KMS-11 (cell line): ENCODE measurements at regions not wholly inside any gene's neighbourhood (a gene's known extent, or its start where the extent isn't known, plus 50 kb on each side); places are given as distances from the start of the nearest gene placed in this dataset.
A peak's percentile ranks its signal among the peaks of the same experiment; 100 is the strongest.

Experiments used
- H2AFZ ChIP-seq: fragments of 200-600 bp; sonication (generic); 2 replicates; pipeline ENCODE4 v1.6.1; 2016; ENCODE audit warnings: antibody characterized with exemption, mixed run types, low read depth
- H3K27ac ChIP-seq: fragments of 200-600 bp; sonication (generic); 2 replicates; pipeline ENCODE4 v1.6.1; 2016; ENCODE audit warnings: mild to moderate bottlenecking, mixed run types
- H3K27me3 ChIP-seq: fragments of 200-600 bp; sonication (generic); 2 replicates; pipeline ENCODE4 v1.6.1; 2017; ENCODE audit warnings: mild to moderate bottlenecking, low read depth, mixed run types, moderate library complexity; ENCODE audit not compliant: insufficient read depth
- H3K36me3 ChIP-seq: fragments of 200-600 bp; sonication (generic); 2 replicates; pipeline ENCODE4 v1.6.1; 2017; ENCODE audit warnings: mild to moderate bottlenecking, mixed run types; ENCODE audit not compliant: insufficient read depth
- H3K4me1 ChIP-seq: fragments of 200-600 bp; sonication (generic); 2 replicates; pipeline ENCODE4 v1.6.1; 2016; ENCODE audit warnings: mild to moderate bottlenecking, low read depth, mixed run types; ENCODE audit not compliant: poor library complexity, severe bottlenecking
- H3K4me2 ChIP-seq: fragments of 200-600 bp; sonication (generic); 2 replicates; pipeline ENCODE4 v1.7.0; 2016; ENCODE audit warnings: mild to moderate bottlenecking, mixed run types
- H3K4me3 ChIP-seq: fragments of 200-600 bp; sonication (generic); IDR thresholded peaks from 2 replicates; pipeline ENCODE4 v1.6.1; 2017; ENCODE audit warnings: low read depth, low read length, mixed read lengths; ENCODE audit not compliant: insufficient read depth
- H3K79me2 ChIP-seq: fragments of 200-600 bp; sonication (generic); 2 replicates; pipeline ENCODE4 v1.6.1; 2016; ENCODE audit warnings: low read depth, mixed run types; ENCODE audit not compliant: insufficient read depth
- H3K9ac ChIP-seq: fragments of 200-600 bp; sonication (generic); 2 replicates; pipeline ENCODE4 v1.6.1; 2016; ENCODE audit warnings: mild to moderate bottlenecking, mixed run types
- H4K20me1 ChIP-seq: fragments of 200-600 bp; sonication (generic); 2 replicates; pipeline ENCODE4 v1.6.1; 2016; ENCODE audit warnings: mild to moderate bottlenecking, mixed run types; ENCODE audit not compliant: insufficient read depth
- TF ChIP-seq, protein P1 (sequence below): fragments of 200-600 bp; sonication (generic); conservative IDR thresholded peaks from 2 replicates; pipeline ENCODE4 v1.6.1; 2017; ENCODE audit warnings: low read depth, mild to moderate bottlenecking, antibody characterized with exemption, low read length, moderate library complexity, mixed read lengths

DNA sequence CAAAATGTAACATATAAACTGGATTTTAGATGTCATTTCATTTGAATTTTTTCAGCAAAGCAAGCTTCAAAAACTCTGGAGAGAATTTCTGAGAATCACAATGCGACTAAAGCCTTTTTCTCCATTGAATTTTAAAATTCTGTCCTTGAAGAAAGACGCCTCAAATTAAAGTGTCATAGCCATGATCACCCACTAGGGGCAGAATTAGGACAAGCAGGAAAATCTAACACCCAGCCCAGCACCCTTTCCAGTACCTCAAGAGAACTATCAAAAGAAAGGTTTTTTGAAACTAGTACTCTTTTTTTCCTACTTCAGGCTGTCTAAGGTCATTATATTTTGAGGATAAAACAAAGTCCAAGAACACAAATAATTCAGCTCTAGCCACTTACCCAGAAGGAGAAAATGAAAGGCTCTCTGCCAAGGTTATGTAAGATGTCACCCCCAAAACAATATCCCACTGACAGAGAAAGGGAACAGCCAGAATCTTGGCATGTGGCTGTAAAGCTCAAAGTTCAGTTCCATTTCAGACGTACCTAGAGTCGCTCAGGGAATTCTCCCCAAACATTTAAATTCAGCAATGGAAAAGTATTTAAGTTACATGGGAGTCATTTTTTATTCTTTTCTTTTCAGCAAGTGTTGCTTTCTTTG lies 299.4 kb downstream of the SNX13 start:
- peaks cover 24% of the 10 kb centered on the region for H3K4me1 ChIP-seq
- no peak overlapping the region for H3K9ac ChIP-seq
- H2AFZ ChIP-seq, result no peak overlapping the region
- H3K27me3 ChIP-seq, result no peaks in the 10 kb centered on the region
- H4K20me1 ChIP-seq, result no peaks in the 10 kb centered on the region
- H3K27ac ChIP-seq, result no peak overlapping the region
- H3K36me3 ChIP-seq, result no peaks in the 10 kb centered on the region
- no peak overlapping the region for H3K4me2 ChIP-seq
- no peak overlapping the region for H3K4me3 ChIP-seq
- no peaks in the 10 kb centered on the region for H3K79me2 ChIP-seq
- TF ChIP-seq, protein P1, sequence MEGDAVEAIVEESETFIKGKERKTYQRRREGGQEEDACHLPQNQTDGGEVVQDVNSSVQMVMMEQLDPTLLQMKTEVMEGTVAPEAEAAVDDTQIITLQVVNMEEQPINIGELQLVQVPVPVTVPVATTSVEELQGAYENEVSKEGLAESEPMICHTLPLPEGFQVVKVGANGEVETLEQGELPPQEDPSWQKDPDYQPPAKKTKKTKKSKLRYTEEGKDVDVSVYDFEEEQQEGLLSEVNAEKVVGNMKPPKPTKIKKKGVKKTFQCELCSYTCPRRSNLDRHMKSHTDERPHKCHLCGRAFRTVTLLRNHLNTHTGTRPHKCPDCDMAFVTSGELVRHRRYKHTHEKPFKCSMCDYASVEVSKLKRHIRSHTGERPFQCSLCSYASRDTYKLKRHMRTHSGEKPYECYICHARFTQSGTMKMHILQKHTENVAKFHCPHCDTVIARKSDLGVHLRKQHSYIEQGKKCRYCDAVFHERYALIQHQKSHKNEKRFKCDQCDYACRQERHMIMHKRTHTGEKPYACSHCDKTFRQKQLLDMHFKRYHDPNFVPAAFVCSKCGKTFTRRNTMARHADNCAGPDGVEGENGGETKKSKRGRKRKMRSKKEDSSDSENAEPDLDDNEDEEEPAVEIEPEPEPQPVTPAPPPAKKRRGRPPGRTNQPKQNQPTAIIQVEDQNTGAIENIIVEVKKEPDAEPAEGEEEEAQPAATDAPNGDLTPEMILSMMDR, result peak; percentile 81

DNA sequence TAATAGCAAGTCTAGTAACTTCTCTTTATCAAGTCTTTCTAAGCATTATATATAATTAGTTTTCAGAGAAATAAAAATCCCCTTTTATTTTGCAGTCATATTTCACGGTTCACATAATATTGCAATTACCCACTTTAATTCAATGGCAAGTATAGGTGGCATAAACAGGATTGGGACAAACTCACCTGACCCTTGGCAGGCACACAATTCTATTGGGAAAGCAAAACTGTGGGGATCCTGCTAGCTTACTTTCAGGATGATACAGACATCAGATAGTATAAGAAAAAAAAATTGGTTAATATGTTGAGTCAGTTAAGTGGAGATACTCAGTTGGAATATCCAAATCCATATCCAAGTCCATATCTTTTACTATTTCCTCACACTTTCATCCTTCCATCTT lies 294.8 kb downstream of the SNX13 start:
- no peak overlapping the region for H3K4me3 ChIP-seq
- no peaks in the 10 kb centered on the region; the same call in 1 of the 2 replicates for H3K27me3 ChIP-seq
- H4K20me1 ChIP-seq, result no peaks in the 10 kb centered on the region
- no peak overlapping the region for H3K9ac ChIP-seq
- no peak overlapping the region for H3K4me2 ChIP-seq
- H3K27ac ChIP-seq, result no peak overlapping the region
- TF ChIP-seq, protein P1, result no peak
- H3K36me3 ChIP-seq, result no peaks in the 10 kb centered on the region
- no peak overlapping the region for H2AFZ ChIP-seq
- H3K4me1 ChIP-seq, result peaks cover 8% of the 10 kb centered on the region
- H3K79me2 ChIP-seq, result no peaks in the 10 kb centered on the region

DNA sequence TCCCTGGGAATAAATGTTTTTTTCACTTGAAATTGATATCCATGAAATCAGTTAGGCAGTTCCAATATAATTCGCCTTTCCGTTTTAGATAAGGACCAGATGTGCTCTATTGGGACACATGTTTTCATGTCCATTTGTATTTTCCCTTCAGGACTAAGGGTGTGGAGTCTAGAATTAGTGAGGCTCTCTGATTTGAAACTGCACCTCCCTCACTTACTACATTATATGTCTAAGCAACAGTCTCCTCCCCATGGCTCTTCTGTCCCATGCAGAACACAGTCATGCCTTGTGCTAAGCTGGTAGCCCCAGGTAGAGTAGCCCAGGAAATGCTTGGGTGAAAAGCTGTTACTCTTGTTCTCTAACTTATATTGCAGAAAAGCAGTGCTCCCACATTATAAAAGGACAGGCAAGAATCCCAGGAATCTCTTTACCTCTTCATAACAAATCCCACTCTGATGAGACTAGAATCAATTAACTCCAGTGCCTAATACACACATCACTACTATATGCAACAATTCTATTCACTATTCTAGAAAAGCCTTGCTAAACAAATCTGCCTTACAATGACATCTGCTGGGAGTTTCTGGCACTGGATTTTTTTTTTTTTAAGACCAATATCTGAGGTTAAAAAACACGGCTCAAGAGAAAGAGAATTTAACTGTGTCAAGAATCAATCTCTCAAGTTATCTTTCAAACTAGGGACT lies 293.9 kb downstream of the SNX13 start:
- Histone ChIP-seq H3K9ac (no peak overlapping the region), H3K27me3 (no peaks in the 10 kb centered on the region; the same call in 1 of the 2 replicates), H3K79me2 (no peaks in the 10 kb centered on the region), H2AFZ (no peak overlapping the region), H3K4me1 (peaks cover 6% of the 10 kb centered on the region), H3K36me3 (no peaks in the 10 kb centered on the region), H3K27ac (no peak overlapping the region), H3K4me3 (no peak overlapping the region), H3K4me2 (no peak overlapping the region), H4K20me1 (no peaks in the 10 kb centered on the region)
- TF ChIP-seq, protein P1, result 0 out of 2 replicates have a peak, but pooled peaks have one; percentile 11

DNA sequence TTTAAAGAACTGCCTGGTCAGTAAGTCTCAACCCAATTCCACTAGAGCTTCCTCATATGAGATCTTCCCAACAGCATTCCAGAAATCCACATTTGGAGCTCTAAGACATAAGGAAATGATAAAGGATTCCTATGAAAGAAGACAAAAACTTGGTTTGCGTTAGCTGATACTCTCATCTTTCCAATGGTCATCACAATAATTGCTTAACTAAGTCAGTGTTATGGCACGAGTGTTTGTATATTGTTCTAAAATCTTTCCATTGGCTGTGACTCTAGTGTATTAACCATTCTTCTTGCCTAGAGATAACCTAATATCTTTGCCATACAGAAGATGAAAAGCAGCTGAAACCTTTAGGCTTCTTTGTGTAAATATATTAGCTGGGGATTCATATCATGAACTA lies 289.0 kb downstream of the SNX13 start:
- no peaks in the 10 kb centered on the region for H3K36me3 ChIP-seq
- peaks cover 54% of the 10 kb centered on the region for H3K4me1 ChIP-seq
- no peak overlapping the region for H2AFZ ChIP-seq
- no peak overlapping the region for H3K27ac ChIP-seq
- H3K9ac ChIP-seq, result no peak overlapping the region
- no peaks in the 10 kb centered on the region; the same call in 1 of the 2 replicates for H3K27me3 ChIP-seq
- H3K79me2 ChIP-seq, result no peaks in the 10 kb centered on the region
- TF ChIP-seq, protein P1, result no peak
- no peak overlapping the region for H3K4me3 ChIP-seq
- no peaks in the 10 kb centered on the region for H4K20me1 ChIP-seq
- H3K4me2 ChIP-seq, result no peak overlapping the region
